PC-3 (cell line): ENCODE measurements at regions not wholly inside any gene's neighbourhood (a gene's known extent, or its start where the extent isn't known, plus 50 kb on each side); places are given as distances from the start of the nearest gene placed in this dataset.
"Not testable (repeated sequence)": the region's sequence is repeated elsewhere in the genome, so short reads cannot be mapped to it uniquely, and the experiment has no call there.

Experiments
- ATAC-seq: fragments of 200-7000 bp; cut with Tn5 transposase; 2 replicates; pipeline ENCODE4 v1.9.1; 2020; ENCODE audit warnings: mild to moderate bottlenecking, moderate library complexity
- BruUV-seq: library from RNA; stranded (reverse); fragments of 400-500 nt; replicated peaks from 2 replicates; lab custom pipeline; 2021; lab: Mats Ljungman, UMichigan
- CTCF ChIA-PET: fragments of 300-600 bp; sonication (Branson Sonifier 250); formaldehyde crosslinking; loops from one replicate; lab custom pipeline; 2022; ENCODE audit warnings: antibody characterized with exemption; lab: Charles Lee
- POLR2A ChIA-PET: fragments of 300-600 bp; sonication (Branson Sonifier 250); formaldehyde crosslinking; loops from one replicate; lab custom pipeline; 2022; ENCODE audit warnings: antibody characterized with exemption; ENCODE audit not compliant: unreplicated experiment; lab: Charles Lee
- DNase-seq: peaks from one replicate; pipeline ENCODE4 v3.0.0-alpha.2; 2015
- H2AFZ ChIP-seq: fragments of 300-600 bp; sonication (generic); 2 replicates; pipeline ENCODE4 v1.6.0; 2016; ENCODE audit warnings: antibody characterized with exemption, low read length
- H3F3A ChIP-seq: fragments of 300-600 bp; sonication (generic); one replicate; pipeline ENCODE4 v1.6.0; 2017; ENCODE audit warnings: antibody characterized with exemption, low read length, control low read depth, mild to moderate bottlenecking; ENCODE audit not compliant: unreplicated experiment
- H3K27ac ChIP-seq: fragments of 300-600 bp; sonication (generic); 2 replicates; pipeline ENCODE4 v1.5.1; 2016; ENCODE audit warnings: mild to moderate bottlenecking, low read length
- H3K27me3 ChIP-seq: fragments of 300-600 bp; sonication (generic); 2 replicates; pipeline ENCODE4 v1.6.1; 2016; ENCODE audit warnings: low read length, mixed read lengths
- H3K36me3 ChIP-seq: fragments of 300-600 bp; sonication (generic); 2 replicates; pipeline ENCODE4 v1.6.1; 2016; ENCODE audit warnings: low read depth, mixed run types, low read length, mixed read lengths
- H3K4me1 ChIP-seq: fragments of 300-600 bp; sonication (generic); 2 replicates; pipeline ENCODE4 v1.5.1; 2016; ENCODE audit warnings: low read length; ENCODE audit not compliant: insufficient read depth
- H3K4me2 ChIP-seq: fragments of 300-600 bp; sonication (generic); 2 replicates; pipeline ENCODE4 v1.6.0; 2016; ENCODE audit warnings: low read length
- H3K4me3 ChIP-seq: fragments of 300-600 bp; sonication (generic); 2 replicates; pipeline ENCODE4 v1.5.1; 2016; ENCODE audit warnings: mild to moderate bottlenecking, low read length, mixed read lengths
- H3K79me2 ChIP-seq: fragments of 300-600 bp; sonication (generic); 2 replicates; pipeline ENCODE4 v1.6.1; 2017; ENCODE audit warnings: low read length, mixed read lengths
- H3K9ac ChIP-seq: fragments of 300-600 bp; sonication (generic); 2 replicates; pipeline ENCODE4 v1.6.0; 2016; ENCODE audit warnings: mild to moderate bottlenecking, low read length
- H3K9me2 ChIP-seq: fragments of 300-600 bp; sonication (generic); replicated peaks from 2 replicates; pipeline ENCODE4 v1.6.1; 2016; ENCODE audit warnings: mixed run types, low read length, mixed read lengths
- H3K9me3 ChIP-seq: fragments of 300-600 bp; sonication (generic); 2 replicates; pipeline ENCODE4 v1.6.1; 2016; ENCODE audit warnings: low read length, mixed read lengths
- H4K20me1 ChIP-seq: fragments of 300-600 bp; sonication (generic); 2 replicates; pipeline ENCODE4 v1.6.1; 2016; ENCODE audit warnings: low read length, mixed read lengths
- EZH2 ChIP-seq: fragments of 300-600 bp; sonication (generic); IDR thresholded peaks from one replicate; pipeline ENCODE4 v1.6.1; 2017; ENCODE audit warnings: antibody characterized with exemption, mild to moderate bottlenecking, low read length; ENCODE audit not compliant: unreplicated experiment
- EZH2phosphoT487 ChIP-seq: fragments of 300-600 bp; sonication (generic); IDR thresholded peaks from 2 replicates; pipeline ENCODE4 v1.6.1; 2018; ENCODE audit warnings: mild to moderate bottlenecking, antibody characterized with exemption, low read length, borderline replicate concordance
- intact Hi-C: fragments of 100-400 bp; cut with micrococcal nuclease; formaldehyde crosslinking; loops from 2 replicates; pipeline ENCODE4 v1.9.0; 2023
- TF ChIP-seq, protein P1 (sequence below): fragments of 300-600 bp; sonication (generic); conservative IDR thresholded peaks from 2 replicates; pipeline ENCODE4 v1.5.1; 2017; ENCODE audit warnings: antibody characterized with exemption, low read depth, mild to moderate bottlenecking, low read length

GRCh38 chr15:92763459-92763858 is 107.9 kb upstream of the FAM174B start:
- TF ChIP-seq EZH2 (no peak), EZH2phosphoT487 (no peak)
- TF ChIP-seq, protein P1, sequence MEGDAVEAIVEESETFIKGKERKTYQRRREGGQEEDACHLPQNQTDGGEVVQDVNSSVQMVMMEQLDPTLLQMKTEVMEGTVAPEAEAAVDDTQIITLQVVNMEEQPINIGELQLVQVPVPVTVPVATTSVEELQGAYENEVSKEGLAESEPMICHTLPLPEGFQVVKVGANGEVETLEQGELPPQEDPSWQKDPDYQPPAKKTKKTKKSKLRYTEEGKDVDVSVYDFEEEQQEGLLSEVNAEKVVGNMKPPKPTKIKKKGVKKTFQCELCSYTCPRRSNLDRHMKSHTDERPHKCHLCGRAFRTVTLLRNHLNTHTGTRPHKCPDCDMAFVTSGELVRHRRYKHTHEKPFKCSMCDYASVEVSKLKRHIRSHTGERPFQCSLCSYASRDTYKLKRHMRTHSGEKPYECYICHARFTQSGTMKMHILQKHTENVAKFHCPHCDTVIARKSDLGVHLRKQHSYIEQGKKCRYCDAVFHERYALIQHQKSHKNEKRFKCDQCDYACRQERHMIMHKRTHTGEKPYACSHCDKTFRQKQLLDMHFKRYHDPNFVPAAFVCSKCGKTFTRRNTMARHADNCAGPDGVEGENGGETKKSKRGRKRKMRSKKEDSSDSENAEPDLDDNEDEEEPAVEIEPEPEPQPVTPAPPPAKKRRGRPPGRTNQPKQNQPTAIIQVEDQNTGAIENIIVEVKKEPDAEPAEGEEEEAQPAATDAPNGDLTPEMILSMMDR = no peak
- Histone ChIP-seq H3K27ac (no peak overlapping the region), H3K36me3 (no peaks in the 10 kb centered on the region), H2AFZ (no peak overlapping the region), H3K79me2 (no peaks in the 10 kb centered on the region), H3K9ac (no peak overlapping the region), H3K9me2 (no peaks in the 10 kb centered on the region), H3K4me2 (no peak overlapping the region), H4K20me1 (no peaks in the 10 kb centered on the region), H3K4me1 (no peaks in the 10 kb centered on the region), H3K9me3 (no peaks in the 10 kb centered on the region), H3K27me3 (no peaks in the 10 kb centered on the region), H3K4me3 (no peak overlapping the region), H3F3A (no peaks in the 10 kb centered on the region)
- POLR2A ChIA-PET = no interaction called here
- BruUV-seq = no TSS peak
- intact Hi-C loops = no loop called here
- CTCF ChIA-PET = no interaction called here
- ATAC-seq = no peak
- DNase-seq = no peak

- H3F3A ChIP-seq, H3K9ac ChIP-seq, H3K27me3 ChIP-seq, H3K79me2 ChIP-seq, H3K27ac ChIP-seq, H4K20me1 ChIP-seq, H3K36me3 ChIP-seq, H2AFZ ChIP-seq, POLR2A ChIA-PET, H3K4me2 ChIP-seq, DNase-seq, BruUV-seq, H3K4me3 ChIP-seq, H3K4me1 ChIP-seq, H3K9me3 ChIP-seq, CTCF ChIA-PET, ATAC-seq, intact Hi-C loops, H3K9me2 ChIP-seq: not testable (repeated sequence)
Observed at GRCh38 chr15:92768131-92768530, 112.6 kb upstream of the FAM174B start.

- no peaks in the 10 kb centered on the region for H3K4me1 ChIP-seq
- H3K79me2 ChIP-seq = no peaks in the 10 kb centered on the region
- ChIA-PET POLR2A (no interaction called here), CTCF (no interaction called here)
- no peak for ATAC-seq
- H2AFZ ChIP-seq = no peak overlapping the region
- H3F3A ChIP-seq = no peaks in the 10 kb centered on the region
- H3K27me3 ChIP-seq = no peaks in the 10 kb centered on the region
- no peaks in the 10 kb centered on the region for H3K36me3 ChIP-seq
- TF ChIP-seq, protein P1 = no peak
- DNase-seq = no peak
- H3K27ac ChIP-seq = no peak overlapping the region
- no peak overlapping the region for H3K4me3 ChIP-seq
- H3K4me2 ChIP-seq = no peak overlapping the region
- H3K9me2 ChIP-seq = no peaks in the 10 kb centered on the region
- no peaks in the 10 kb centered on the region for H4K20me1 ChIP-seq
- H3K9ac ChIP-seq = no peak overlapping the region
- no TSS peak for BruUV-seq
- intact Hi-C loops = no loop called here
- H3K9me3 ChIP-seq = no peaks in the 10 kb centered on the region
Observed at GRCh38 chr15:92770641-92771040, 115.1 kb upstream of the FAM174B start.
